NCI-H748 treated with DMSO at 0.1 percent for 48 hours (cell line): ENCODE measurements at regions not wholly inside any gene's neighbourhood (a gene's known extent, or its start where the extent isn't known, plus 50 kb on each side); places are given as distances from the start of the nearest gene placed in this dataset.

ENCODE experiments used
- DNase-seq: peaks from one replicate; lab custom pipeline; 2025; lab: John Stamatoyannopoulos, UW

DNA sequence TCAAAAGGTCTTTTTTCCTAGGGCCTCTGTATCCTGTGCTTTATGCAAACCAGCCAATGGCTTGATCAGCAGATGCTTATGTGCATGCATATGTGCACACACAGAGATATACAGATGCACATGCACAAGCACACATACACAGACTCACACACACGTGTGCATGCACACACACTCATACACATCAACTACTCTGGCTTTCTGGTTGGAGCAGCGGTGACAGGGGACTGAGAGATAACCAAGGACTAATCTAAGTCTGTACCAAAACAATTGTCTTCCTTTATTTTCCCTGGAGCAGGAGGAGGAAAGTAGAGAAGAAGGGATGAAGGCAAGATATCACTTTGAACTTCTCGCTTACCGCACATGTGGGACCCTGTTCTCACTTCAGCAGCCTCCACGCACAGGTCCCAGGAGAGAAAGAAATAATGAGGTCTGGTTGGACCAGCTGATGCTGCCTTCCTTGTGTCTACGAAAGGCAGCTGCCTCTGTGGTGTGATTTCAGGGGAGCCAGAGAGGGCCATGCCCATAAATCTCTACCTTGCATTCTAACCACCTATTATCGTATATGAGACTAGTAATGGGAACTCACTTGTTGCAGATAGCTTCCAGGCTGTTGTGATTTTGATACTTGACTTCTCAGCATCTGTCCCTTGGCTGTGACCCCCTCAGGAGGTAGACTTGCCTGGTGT lies 338.0 kb downstream of the EN1 start:
- no peak for DNase-seq

DNA sequence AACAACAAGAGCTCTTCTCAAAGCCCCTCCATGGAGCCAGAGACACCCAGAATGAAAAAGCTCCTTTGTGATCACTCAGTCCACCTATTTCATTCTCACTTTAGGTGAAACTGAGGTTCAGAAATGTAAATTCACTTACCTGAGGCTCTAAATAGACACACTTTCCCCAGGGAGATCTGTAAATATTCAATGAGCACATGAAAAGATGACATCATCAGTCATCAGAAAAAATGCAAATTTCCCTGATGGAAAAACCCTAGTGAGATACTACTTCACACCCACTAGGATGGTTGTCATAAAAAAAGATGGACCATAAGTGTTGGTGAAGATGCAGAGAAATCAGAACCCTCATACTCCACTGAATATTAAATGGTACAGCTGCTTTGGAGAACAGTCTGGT lies 339.2 kb downstream of the EN1 start:
- no peak for DNase-seq

DNA sequence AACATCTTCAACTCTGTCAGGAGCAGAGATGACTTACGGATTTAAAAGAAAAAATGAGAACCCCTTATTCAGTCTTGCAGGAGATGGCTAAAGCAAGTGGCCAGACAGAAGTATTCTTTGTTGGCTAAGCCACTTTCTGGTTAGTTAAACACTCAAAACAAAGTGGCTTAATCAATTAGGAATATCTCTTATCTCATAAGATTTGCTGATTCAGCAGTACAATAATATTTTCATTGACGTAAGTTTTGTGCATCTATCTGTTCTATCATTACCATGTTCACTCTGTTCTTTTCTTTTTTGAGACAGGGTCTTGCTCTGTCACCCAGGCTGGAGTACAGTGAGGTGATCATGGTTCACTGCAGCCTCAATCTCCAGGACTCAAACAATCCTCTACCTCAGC lies 342.0 kb downstream of the EN1 start:
- DNase-seq: no peak

DNA sequence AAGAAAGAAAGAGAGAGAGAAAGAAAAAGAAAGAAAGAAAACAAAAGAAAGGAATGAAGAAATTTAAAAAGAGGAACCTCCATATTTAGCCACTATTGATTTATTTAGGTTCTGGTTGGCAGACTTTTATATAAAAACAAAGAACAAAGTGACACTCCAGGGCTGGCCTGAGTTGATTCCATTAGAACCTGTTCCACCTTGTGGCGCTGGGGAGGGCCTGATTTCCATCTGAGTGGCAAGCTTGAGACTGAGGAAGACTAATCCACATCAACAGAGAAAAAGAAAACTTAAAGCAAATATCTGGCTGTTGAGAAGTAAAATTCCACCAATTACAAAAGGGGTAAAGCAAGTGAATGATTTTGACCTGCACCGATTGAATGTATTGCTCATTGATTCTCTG lies 345.3 kb downstream of the EN1 start:
- DNase-seq: no peak

DNA sequence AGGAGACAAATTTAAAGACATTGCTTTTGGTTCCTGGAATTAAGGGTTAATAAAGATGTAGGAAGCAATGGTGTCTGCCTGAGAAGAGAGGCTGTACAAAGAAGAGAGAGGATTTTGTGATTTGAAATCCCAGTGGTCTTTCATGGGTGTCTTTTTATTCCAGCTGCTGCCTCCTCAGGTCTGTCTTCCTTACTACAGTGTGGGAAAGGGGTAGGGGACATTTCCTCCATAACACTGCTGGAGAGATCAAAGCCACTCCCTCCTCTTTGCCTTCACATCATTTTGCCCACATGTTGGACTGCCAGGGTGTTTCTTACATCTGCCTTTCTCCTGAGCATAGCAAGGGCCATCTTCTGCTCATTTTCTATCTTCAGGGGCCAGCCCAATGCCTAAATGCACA lies 348.5 kb downstream of the EN1 start:
- DNase-seq: no peak

DNA sequence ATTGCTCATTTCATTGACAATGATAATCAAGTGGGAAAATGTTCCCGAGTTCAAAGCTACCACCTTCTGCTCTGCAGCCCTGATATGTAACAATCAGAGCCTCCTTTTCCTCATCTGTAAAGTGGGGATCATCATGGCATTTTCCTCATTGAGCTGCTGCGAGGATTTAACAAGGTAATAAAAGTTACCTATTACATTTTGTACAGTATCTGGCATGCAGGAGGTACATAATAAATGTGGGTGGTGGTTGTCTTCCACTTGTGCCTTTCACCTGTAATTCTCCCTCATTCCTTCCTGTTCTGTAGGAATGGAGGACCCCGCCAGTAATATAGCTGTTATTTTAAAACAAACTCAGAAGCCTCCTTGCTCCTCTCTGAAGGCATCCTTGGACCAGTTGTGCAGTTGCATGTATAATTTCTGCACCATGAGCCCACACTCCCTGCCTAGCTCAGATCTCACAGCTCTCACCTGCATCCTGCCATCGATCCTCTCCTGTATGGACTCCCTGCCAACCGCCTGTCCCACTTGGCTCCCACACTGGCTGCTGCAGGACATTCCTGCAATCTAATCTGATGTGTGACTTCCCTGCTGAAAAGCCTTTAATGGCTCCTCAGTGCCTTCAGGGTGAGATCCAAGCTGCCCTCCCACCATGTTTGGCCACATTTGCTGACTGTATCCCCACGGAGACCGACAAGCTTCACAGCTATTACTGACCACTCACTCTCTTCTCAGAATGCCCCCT lies 350.4 kb downstream of the EN1 start:
- no peak for DNase-seq

- no peak for DNase-seq
Measured at GRCh38 chr2:118496467-118496866, 351.0 kb downstream of the EN1 start.

- no peak for DNase-seq
Measured at GRCh38 chr2:118495290-118495689, 352.2 kb downstream of the EN1 start.

GRCh38 chr2:118493213-118493612 lies 354.2 kb downstream of the EN1 start:
- no peak for DNase-seq

DNA sequence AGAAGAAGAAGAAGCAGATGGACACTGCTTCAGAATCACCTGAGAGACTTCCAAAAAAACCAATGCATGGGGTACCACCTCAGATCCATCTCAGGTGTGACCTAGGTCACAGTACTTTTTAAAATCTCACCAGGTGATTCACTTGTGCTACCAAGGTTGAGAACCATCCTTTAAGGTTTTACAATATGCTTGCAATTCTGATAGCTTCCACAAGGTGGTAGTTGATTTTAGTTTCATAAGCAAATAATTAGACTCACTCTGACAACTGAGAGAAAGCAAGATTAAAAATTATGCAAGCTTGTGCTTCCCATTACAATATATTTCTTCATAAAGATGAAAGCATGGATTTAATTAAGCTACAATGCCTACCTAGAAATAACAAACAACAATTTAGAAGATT lies 355.1 kb downstream of the EN1 start:
- DNase-seq: no peak

GRCh38 chr2:118490330-118490729 lies 357.1 kb downstream of the EN1 start:
- no peak for DNase-seq

DNA sequence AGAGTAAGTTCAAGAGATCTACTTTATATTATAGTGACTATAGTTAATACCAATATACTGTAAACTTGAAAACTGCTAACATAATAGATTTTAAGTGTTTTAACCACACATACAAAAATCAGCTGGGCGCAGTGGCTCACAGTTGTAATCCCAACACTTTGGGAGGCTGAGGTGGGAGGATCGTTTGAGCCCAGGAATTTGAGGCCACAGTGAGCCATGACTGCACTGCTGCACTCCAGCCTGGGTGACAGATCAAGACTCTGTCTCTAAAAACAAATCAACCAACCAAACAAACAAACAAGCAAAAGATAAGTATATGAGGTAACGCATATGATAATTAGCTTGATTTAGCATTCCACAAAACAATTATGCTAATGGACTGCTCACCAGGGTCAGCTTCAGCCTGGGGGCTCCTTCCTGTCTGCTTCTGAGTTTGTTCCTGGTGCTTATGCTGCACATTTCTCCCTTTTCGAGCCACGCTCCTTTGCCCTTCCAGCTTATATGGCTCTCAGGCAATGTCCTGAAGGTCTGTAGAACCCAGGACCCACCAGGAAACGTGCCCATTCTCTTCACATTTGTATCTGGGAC lies 357.6 kb downstream of the EN1 start:
- DNase-seq: no peak

- DNase-seq: no peak
Measured at GRCh38 chr2:118481299-118481698, 366.1 kb downstream of the EN1 start.

- no peak for DNase-seq
Measured at GRCh38 chr2:118479020-118479419, 368.4 kb downstream of the EN1 start.

GRCh38 chr2:118477111-118477862 lies 370.2 kb downstream of the EN1 start:
- DNase-seq: no peak

DNA sequence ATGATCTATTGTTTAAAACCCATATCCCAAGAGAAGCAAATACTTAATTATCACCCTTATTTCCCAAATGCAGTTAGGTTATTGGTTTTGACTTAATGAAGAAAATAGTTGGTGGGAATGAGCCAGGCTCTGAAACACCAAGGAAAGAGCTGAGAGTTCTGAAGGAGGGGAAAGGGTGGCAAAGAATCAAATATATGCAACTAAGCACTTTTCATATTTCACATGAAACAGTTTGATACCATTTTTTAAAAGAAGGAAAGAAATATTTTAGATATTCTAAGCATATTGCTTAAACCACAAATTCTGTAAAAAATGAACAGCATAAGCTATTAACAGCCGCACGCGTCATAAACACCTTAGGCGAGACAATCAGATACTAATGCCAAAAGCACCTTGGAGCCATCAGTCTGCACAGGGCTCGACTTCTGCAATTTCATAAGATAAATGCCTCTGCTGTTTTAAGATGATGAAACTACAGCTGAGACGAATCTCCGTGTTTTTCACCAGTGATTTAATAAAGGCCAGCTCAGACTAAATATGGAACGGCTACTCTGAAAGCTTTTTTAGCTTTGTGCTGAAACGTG lies 371.7 kb downstream of the EN1 start:
- no peak for DNase-seq

GRCh38 chr2:118474541-118474920 lies 372.9 kb downstream of the EN1 start:
- no peak for DNase-seq

- DNase-seq: peak; percentile 83
Measured at GRCh38 chr2:118473846-118474540, 373.5 kb downstream of the EN1 start.

DNA sequence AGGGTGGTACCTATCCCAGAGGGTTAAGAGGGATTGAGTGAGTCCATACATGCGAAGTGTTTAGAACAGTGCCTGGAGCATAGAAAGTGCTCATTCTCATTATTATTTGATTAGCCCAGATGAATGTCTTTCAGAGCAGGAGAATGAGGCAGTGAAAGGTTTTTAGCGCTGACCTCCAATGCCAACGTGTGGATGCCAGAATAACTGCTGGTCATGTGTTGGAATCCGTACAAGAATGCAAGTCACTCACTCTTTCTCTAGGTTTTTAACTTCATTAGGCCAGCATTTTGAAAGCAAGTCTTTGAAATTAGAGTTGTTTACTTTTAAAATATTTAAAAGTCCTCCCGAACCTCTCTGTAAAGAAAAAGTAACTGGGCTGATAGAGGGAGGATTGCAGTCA lies 374.2 kb downstream of the EN1 start:
- DNase-seq: no peak

DNA sequence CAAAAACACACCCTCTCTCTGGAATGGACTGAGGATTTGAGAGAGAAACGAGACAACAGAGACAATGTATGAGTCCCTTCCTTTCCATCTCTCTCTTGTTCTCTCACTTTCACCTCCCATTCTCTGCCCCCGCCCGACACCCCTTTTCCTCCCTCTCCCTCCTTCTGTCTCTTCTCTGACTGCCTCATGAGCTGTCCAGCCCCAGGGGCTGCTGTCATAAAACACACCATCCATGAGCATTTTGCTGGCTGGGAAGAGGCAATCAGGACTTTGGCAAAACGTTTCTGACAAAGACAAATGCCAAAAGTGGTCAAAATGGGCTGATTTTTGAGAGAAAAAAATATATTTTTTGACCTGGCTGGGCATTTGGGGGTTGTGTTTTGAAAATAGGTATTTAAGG lies 377.2 kb downstream of the EN1 start:
- DNase-seq: no peak

DNA sequence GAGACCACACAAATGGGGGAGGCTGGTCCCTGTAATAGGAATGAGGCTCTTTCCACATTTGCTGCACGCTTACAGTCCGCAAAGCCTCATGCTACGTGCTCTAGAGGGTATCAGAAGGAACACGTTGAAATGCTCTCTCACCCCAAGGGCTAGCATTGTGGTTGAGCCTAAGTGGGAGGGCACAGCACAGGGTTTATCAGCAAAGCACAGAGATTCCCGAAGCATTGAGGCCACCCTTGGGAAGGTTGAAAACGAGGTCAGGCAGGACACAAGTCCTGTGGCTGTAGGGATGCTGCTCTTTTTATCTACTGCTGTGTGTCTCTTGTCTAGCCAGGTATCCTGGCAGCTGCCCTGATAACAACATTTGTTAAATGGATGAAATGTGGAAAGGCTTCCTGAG lies 378.3 kb downstream of the EN1 start:
- no peak for DNase-seq
